GM23248 (cell line): ENCODE measurements at regions not wholly inside any gene's neighbourhood (a gene's known extent, or its start where the extent isn't known, plus 50 kb on each side); places are given as distances from the start of the nearest gene placed in this dataset.

Source experiments
- EZH2 ChIP-seq: fragments of 200-600 bp; sonication (generic); IDR thresholded peaks from 2 replicates; pipeline ENCODE4 v1.6.1; 2018; ENCODE audit warnings: antibody characterized with exemption, mild to moderate bottlenecking; ENCODE audit not compliant: insufficient read depth, poor library complexity, severe bottlenecking
- EZH2phosphoT487 ChIP-seq: fragments of 200-600 bp; sonication (generic); IDR thresholded peaks from 2 replicates; pipeline ENCODE4 v1.6.1; 2018; ENCODE audit warnings: antibody characterized with exemption, moderate library complexity, mild to moderate bottlenecking, low read depth; ENCODE audit not compliant: insufficient read depth

GRCh38 chr13:34772881-34773280 lies 169.2 kb upstream of the NBEA start:
- TF ChIP-seq EZH2phosphoT487 (no peak), EZH2 (no peak)
